ENCODE measurements at regions not wholly inside any gene's neighbourhood (a gene's known extent, or its start where the extent isn't known, plus 50 kb on each side); places are given as distances from the start of the nearest gene placed in this dataset.

- no peak for TF ChIP-seq JUNB (IDR thresholded peaks at IDR 0.05)
- TF ChIP-seq, protein P1, sequence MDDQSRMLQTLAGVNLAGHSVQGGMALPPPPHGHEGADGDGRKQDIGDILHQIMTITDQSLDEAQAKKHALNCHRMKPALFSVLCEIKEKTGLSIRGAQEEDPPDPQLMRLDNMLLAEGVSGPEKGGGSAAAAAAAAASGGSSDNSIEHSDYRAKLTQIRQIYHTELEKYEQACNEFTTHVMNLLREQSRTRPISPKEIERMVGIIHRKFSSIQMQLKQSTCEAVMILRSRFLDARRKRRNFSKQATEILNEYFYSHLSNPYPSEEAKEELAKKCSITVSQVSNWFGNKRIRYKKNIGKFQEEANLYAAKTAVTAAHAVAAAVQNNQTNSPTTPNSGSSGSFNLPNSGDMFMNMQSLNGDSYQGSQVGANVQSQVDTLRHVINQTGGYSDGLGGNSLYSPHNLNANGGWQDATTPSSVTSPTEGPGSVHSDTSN (IDR thresholded peaks at IDR 0.05), result no peak
- no peak for TF ChIP-seq MYC (IDR thresholded peaks at IDR 0.05; ENCODE audit: borderline replicate concordance, low read length)
Measured at GRCh38 chr18:47728921-47729320, 201.5 kb downstream of the SMAD2 start.

Data from A549 (cell line).